Breast epithelium (tissue), 4 donors: ENCODE measurements at regions not wholly inside any gene's neighbourhood (a gene's known extent, or its start where the extent isn't known, plus 50 kb on each side); places are given as distances from the start of the nearest gene placed in this dataset.
A peak's percentile ranks its signal among the peaks of the same experiment; 100 is the strongest.
"Not testable (repeated sequence)": the region's sequence is repeated elsewhere in the genome, so short reads cannot be mapped to it uniquely, and the experiment has no call there.

Experiments used
- DNase-seq, 2 donors: peaks; one replicate each; pipeline ENCODE4 v3.0.0-alpha.2; 2019; ENCODE audit warnings: low spot score in 2 of 2
- H3K27ac ChIP-seq, 2 donors: fragments of 200-600 bp; sonication (generic) in 1 of 2; one replicate each; pipeline ENCODE4 v1.5.1; 2016 to 2019; ENCODE audit warnings: mild to moderate bottlenecking in 1 of 2
- H3K27me3 ChIP-seq, 2 donors: fragments of 200-600 bp; sonication (generic) in 1 of 2; one replicate each; pipeline versions ENCODE4 v1.5.1 to v1.6.0; 2017 to 2019; ENCODE audit warnings: control low read depth in 1 of 2, mild to moderate bottlenecking in 1 of 2
- H3K36me3 ChIP-seq: fragments of 200-600 bp; one replicate; pipeline ENCODE4 v1.5.1; 2019
- H3K4me1 ChIP-seq, 2 donors: fragments of 200-600 bp; sonication (generic); one replicate each; pipeline ENCODE4 v1.5.1; 2016 to 2019; ENCODE audit warnings: control low read depth in 1 of 2
- H3K4me3 ChIP-seq, 3 donors: fragments of 200-600 bp; sonication (generic); 1 replicate in 2 of 3; 2 replicates in 1 of 3; pipeline ENCODE4 v1.5.1; 2016 to 2019; ENCODE audit warnings: mild to moderate bottlenecking in 3 of 3, moderate library complexity in 2 of 3
- H3K9me3 ChIP-seq, 2 donors: fragments of 200-600 bp; sonication (generic) in 1 of 2; one replicate each; pipeline ENCODE4 v1.5.1; 2016 to 2019; ENCODE audit warnings: control low read depth in 1 of 2
- POLR2A ChIP-seq: fragments of 450-650 bp; IDR thresholded peaks from one replicate; pipeline ENCODE4 v1.6.1; 2016; ENCODE audit warnings: antibody characterized with exemption, mild to moderate bottlenecking, moderate library complexity
- POLR2AphosphoS5 ChIP-seq, 3 donors: sonication (generic); formaldehyde crosslinking; IDR thresholded peaks; one replicate each; pipeline ENCODE4 v1.6.1; 2017; ENCODE audit warnings: antibody characterized with exemption in 3 of 3
- intact Hi-C: fragments of 100-400 bp; cut with DNase I; formaldehyde crosslinking; loops from one replicate; pipeline ENCODE4 v1.15.1; 2023; ENCODE audit warnings: low total_unique reads
- TF ChIP-seq, protein P1 (sequence below), 3 donors: fragments of 450-650 bp; IDR thresholded peaks; one replicate each; pipeline ENCODE4 v1.5.1; 2016 to 2017; ENCODE audit warnings: antibody characterized with exemption in 3 of 3, mild to moderate bottlenecking in 3 of 3, moderate library complexity in 3 of 3

DNA sequence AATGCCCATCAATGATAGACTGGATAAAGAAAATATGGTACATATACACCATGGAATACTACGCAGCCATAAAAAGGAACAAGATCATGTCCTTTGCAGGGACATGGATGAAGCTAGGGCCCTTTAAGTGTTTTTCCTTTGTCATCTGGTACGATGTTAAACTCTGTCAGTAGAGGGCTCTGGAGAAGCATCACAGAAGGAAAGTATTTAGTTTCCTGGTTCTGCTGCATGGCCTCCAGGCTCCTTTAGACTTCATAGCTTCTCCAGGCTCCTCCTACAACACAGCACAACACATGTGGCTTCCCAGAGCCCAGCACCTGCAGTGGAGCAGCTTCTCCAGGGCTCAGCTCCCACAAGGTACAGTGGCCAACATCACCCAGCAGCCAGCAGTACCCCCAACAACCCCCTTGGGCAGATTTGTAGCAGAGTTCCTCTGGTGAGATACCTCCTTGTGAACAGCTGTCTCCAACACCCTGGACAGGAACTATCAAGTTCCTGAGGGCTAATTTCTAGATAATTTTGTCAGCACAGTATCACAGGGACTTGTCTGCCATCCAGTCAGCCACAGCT, 63.4 kb downstream of the KCTD12 start:
- Histone ChIP-seq H3K27ac (no peak overlapping the region), H3K4me3 (no peak overlapping the region), H3K27me3 (no peaks in the 10 kb centered on the region), H3K36me3 (no peaks in the 10 kb centered on the region), H3K4me1 (no peaks in the 10 kb centered on the region), H3K9me3 (no peaks in the 10 kb centered on the region)
- no peak for DNase-seq
- TF ChIP-seq POLR2A = no peak
- TF ChIP-seq, protein P1, sequence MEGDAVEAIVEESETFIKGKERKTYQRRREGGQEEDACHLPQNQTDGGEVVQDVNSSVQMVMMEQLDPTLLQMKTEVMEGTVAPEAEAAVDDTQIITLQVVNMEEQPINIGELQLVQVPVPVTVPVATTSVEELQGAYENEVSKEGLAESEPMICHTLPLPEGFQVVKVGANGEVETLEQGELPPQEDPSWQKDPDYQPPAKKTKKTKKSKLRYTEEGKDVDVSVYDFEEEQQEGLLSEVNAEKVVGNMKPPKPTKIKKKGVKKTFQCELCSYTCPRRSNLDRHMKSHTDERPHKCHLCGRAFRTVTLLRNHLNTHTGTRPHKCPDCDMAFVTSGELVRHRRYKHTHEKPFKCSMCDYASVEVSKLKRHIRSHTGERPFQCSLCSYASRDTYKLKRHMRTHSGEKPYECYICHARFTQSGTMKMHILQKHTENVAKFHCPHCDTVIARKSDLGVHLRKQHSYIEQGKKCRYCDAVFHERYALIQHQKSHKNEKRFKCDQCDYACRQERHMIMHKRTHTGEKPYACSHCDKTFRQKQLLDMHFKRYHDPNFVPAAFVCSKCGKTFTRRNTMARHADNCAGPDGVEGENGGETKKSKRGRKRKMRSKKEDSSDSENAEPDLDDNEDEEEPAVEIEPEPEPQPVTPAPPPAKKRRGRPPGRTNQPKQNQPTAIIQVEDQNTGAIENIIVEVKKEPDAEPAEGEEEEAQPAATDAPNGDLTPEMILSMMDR (IDR thresholded peaks at IDR 0.05) = no peak
- TF ChIP-seq POLR2AphosphoS5 (IDR thresholded peaks at IDR 0.05) = no peak
- intact Hi-C loops = no loop called here

DNA sequence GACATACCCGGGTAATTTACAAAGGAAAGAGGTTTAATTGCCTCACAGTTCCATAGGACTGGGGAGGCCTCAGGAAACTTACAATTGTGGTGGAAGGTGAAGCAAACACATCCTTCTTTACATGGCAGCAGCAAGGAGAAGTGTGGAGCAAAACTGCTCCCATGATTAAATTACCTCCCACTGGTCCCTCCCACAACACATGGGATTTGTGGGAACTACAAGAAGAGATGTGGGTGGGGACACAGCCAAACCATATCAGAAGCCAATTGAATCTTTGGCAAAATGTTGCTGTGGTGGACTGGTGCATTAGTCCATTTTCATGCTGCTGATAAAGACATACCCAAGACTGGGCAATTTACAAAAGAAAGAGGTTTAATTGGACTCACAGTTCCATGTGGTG, 65.0 kb downstream of the KCTD12 start:
- H3K36me3 ChIP-seq, H3K4me3 ChIP-seq, DNase-seq, H3K27me3 ChIP-seq, intact Hi-C loops, H3K9me3 ChIP-seq, H3K4me1 ChIP-seq: not testable (repeated sequence)
- peak overlapping the region in 1 of 2 donors; percentile 63 for H3K27ac ChIP-seq

DNA sequence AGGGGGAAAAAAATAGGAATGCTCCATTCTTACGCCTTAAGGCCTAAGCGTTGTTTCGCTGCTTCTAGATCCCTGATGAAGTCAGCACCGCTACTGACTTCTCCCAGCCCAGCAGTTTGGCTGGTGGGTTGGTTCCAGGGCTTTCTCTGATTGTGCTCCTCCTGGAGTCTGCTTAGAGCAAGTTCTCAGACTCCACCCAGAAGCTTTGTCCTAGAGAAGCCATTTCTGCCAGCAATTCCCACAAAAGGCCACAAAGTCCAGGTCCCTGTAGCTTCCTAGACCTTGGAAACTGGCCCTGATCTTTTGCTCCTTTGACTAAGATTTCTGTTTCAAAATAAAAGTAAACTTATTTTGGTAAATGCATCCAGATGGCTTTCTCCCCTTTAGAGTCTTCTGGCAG, 65.4 kb downstream of the KCTD12 start:
- H3K36me3 ChIP-seq = no peaks in the 10 kb centered on the region
- no peak overlapping the region for H3K4me3 ChIP-seq
- H3K27me3 ChIP-seq = no peaks in the 10 kb centered on the region
- DNase-seq = peak in 1 of 2 donors; percentile 32
- TF ChIP-seq POLR2A = no peak
- TF ChIP-seq, protein P1 (IDR thresholded peaks at IDR 0.05) = peak in 1 of 3 donors; percentile 25
- H3K27ac ChIP-seq = no peak overlapping the region
- intact Hi-C loops = no loop called here
- H3K4me1 ChIP-seq = no peaks in the 10 kb centered on the region
- H3K9me3 ChIP-seq = no peaks in the 10 kb centered on the region

DNA sequence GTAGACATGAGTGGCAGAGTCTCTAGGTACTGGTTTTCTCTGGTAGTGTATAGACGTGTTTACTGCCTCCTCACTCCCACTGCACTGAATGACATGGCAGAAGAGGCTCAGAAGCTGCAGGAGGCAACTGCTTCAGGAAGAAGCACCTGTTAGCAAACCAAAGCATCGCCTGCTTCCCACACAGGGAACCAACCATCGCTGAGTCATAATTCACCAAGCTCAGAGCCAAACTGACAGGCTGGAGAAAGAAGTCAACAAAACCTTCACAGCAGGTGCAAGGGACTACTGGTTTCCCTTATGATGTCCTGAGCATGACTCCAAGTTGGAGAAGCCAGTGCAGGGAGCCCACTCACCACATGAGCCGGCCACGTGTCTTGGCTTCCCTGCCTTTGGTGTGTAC, 69.8 kb downstream of the KCTD12 start:
- intact Hi-C loops = no loop called here
- Histone ChIP-seq H3K27me3 (no peaks in the 10 kb centered on the region), H3K27ac (no peak overlapping the region), H3K4me3 (no peak overlapping the region), H3K9me3 (no peaks in the 10 kb centered on the region), H3K4me1 (no peaks in the 10 kb centered on the region), H3K36me3 (no peaks in the 10 kb centered on the region)
- TF ChIP-seq, protein P1 (IDR thresholded peaks at IDR 0.05) = no peak
- TF ChIP-seq POLR2AphosphoS5 (IDR thresholded peaks at IDR 0.05) = no peak
- no peak for TF ChIP-seq POLR2A
- DNase-seq = no peak

DNA sequence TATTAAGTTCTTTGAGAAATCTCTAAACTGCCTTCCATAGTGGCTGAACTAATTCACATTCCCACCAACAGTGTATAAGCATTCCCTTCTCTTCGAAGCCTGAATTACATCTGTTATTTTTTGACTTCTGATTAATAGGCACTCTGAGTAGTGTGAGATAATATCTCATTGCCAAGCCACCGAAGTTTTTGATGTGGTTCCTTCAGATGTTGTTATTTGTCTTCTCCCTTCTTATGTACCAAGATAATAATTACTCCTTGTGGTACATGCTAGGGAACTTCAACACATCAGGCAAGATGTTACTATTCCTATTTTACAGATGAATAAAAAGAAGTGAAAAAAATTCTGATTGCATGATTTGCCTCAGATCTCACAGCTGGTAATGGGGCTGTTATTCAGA, 70.9 kb downstream of the KCTD12 start:
- no peak overlapping the region for H3K27ac ChIP-seq
- TF ChIP-seq POLR2AphosphoS5 (IDR thresholded peaks at IDR 0.05) (no peak), POLR2A (no peak)
- TF ChIP-seq, protein P1 (IDR thresholded peaks at IDR 0.05) = no peak
- H3K4me1 ChIP-seq = no peaks in the 10 kb centered on the region
- H3K27me3 ChIP-seq = no peaks in the 10 kb centered on the region
- no peak for DNase-seq
- intact Hi-C loops = no loop called here
- H3K4me3 ChIP-seq = no peak overlapping the region
- H3K36me3 ChIP-seq = no peaks in the 10 kb centered on the region
- H3K9me3 ChIP-seq = no peaks in the 10 kb centered on the region

DNA sequence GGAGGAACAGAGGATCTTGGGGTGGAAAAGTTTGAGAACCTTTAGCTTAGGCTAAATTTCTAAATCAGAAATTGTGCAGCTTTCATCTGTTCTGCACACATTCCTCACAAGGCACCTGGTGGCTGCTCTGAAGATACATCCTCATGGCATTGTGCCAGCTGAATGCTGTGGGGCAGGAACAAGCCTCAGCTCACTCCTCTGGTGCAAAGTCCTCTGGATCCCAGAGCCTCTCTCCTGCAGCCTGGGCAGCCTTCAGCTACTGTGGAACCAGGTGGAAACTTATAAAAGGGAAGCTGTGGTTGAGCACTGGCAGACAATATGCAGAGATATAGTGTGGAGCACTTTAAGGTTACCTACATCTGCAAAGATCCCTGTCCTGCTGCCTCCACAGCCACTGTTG, 72.3 kb downstream of the KCTD12 start:
- DNase-seq = no peak
- Histone ChIP-seq H3K27ac (peak overlapping the region in 1 of 2 donors; percentile 48), H3K4me1 (no peaks in the 10 kb centered on the region), H3K36me3 (no peaks in the 10 kb centered on the region), H3K4me3 (no peak overlapping the region), H3K27me3 (no peaks in the 10 kb centered on the region), H3K9me3 (no peaks in the 10 kb centered on the region)
- TF ChIP-seq POLR2A (no peak), POLR2AphosphoS5 (IDR thresholded peaks at IDR 0.05) (no peak)
- TF ChIP-seq, protein P1 (IDR thresholded peaks at IDR 0.05) = no peak
- intact Hi-C loops = no loop called here
